ENCODE measurements at regions not wholly inside any gene's neighbourhood (a gene's known extent, or its start where the extent isn't known, plus 50 kb on each side); places are given as distances from the start of the nearest gene placed in this dataset.
"Not testable (repeated sequence)": the region's sequence is repeated elsewhere in the genome, so short reads cannot be mapped to it uniquely, and the experiment has no call there.

DNA sequence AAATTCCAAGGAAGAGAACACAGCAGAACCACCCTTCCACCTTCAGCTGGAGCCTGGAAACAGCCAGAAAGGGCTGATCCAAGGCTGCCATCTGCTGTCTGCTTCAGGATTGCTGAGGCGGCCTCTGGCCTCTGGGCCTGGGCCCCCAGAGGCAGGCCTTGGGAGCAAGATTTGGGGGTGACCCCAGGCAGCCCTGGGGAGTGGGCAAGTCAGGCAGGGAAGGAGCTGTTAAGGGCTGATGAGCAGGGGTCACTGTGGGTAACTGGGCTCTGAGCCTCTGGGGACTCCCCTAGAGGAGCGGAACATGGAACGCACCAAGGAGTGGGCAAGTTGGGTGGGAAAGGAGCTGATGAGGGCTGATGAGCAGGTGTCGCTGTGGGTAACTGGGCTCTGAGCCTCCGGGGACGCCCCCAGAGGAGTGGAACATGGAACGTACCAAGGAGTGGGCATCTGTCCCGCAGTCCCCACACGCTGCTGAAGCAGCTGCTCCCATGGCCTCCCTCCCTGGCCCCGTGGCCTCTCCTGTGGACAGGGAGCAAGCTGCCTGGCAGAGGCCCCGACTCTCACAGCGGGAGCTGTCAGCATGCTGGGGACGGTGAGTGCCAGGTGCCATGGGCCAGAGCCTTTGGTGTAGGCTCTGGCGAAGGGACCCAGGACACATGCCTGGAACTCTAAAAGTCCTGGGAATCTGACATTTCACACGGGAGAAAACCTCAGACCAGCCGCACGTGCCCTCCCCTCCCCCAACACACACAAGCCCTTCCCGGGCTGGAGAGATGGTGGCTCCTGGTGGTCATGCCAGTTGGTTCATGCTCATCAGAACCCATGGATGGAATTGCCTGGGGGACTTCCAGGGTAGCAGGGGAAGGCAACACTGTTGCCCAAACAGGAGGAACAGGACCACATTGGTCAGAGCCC, 148.8 kb downstream of the NPIPB11 start (continued):
- TF ChIP-seq ZNF598 (CRISPR knock-in tag; IDR thresholded peaks at IDR 0.05; ENCODE audit: borderline replicate concordance) (0 out of 2 replicates have a peak, but pooled peaks have one; percentile 50), ZGPAT (CRISPR knock-in tag; IDR thresholded peaks at IDR 0.05) (0 out of 2 replicates have a peak, but pooled peaks have one; percentile 24), ELF3 (CRISPR knock-in tag; IDR thresholded peaks at IDR 0.05) (0 out of 2 replicates have a peak, but pooled peaks have one; percentile 29), TEAD3 (CRISPR knock-in tag; optimal IDR thresholded peaks at IDR 0.05; ENCODE audit: borderline replicate concordance) (peak; percentile 44), SALL1 (CRISPR knock-in tag; IDR thresholded peaks at IDR 0.05) (peak; percentile 18; the same call in 1 of the 2 replicates), CTCF (CRISPR knock-in tag; IDR thresholded peaks at IDR 0.05) (peak; percentile 90), ZNF501 (CRISPR knock-in tag; IDR thresholded peaks at IDR 0.05) (peak; percentile 63), SOX6 (CRISPR knock-in tag; IDR thresholded peaks at IDR 0.05) (0 out of 2 replicates have a peak, but pooled peaks have one; percentile 26), ZNF607 (CRISPR knock-in tag; IDR thresholded peaks at IDR 0.05; ENCODE audit: borderline replicate concordance) (0 out of 2 replicates have a peak, but pooled peaks have one; percentile 58), HNRNPL (IDR thresholded peaks at IDR 0.05; ENCODE audit: low read depth, low read length) (0 out of 2 replicates have a peak, but pooled peaks have one; percentile 24)
- TF ChIP-seq SOX6 (IDR thresholded peaks at IDR 0.05) = not testable (repeated sequence)

Measured in HepG2 (cell line).